Esophagus squamous epithelium (tissue), 4 donors: ENCODE measurements at regions not wholly inside any gene's neighbourhood (a gene's known extent, or its start where the extent isn't known, plus 50 kb on each side); places are given as distances from the start of the nearest gene placed in this dataset.

Experiments used
- CTCF ChIP-seq, 6 experiments: fragments of 450-650 bp in 4 of 6; fragments of 200-600 bp in 2 of 6; sonication (generic) in 2 of 6; IDR thresholded peaks; one replicate each; pipeline ENCODE4 v1.5.1; 2016 to 2019; ENCODE audit warnings: antibody characterized with exemption in 6 of 6, mild to moderate bottlenecking in 4 of 6, moderate library complexity in 4 of 6
- POLR2A ChIP-seq, 4 donors: fragments of 450-650 bp; IDR thresholded peaks; one replicate each; pipeline ENCODE4 v1.6.1; 2017; ENCODE audit warnings: antibody characterized with exemption in 4 of 4, mild to moderate bottlenecking in 4 of 4, moderate library complexity in 3 of 4

DNA sequence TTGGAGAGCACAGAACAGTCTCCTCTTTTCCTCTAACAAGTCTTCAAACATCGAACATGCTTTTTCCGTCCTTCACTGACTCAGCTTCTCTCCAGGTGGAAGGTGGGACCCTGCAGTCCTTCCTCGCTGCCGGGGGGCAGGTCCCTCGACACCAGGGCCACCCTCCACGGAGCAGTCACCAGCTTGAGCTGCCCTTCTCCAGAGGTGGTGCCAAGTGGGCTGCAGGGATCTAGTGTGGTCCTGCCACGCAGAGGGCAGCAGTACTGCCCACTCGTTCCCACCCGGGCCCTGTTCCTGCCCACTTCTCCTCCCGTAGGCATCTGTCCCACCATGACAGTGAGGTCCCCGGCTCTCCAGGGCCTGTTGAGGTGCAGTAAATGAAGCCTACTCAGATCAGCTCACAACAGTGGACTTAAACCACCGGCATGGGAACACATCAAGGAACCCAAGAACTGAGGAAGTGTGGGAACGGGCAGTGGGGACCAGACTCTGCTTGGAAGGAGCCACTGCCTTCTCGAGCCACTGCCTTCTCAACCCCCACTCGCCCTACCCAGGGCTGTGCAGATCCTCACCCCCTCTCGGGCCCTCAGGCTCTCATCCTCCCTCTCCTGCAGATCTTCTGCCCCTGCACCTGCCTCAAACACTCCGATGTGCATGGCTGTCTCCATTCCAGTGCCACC is 153.9 kb downstream of the OAT start:
- no peak for TF ChIP-seq CTCF (IDR thresholded peaks at IDR 0.05)
- no peak for TF ChIP-seq POLR2A (IDR thresholded peaks at IDR 0.05)
